H1 (cell line): ENCODE measurements at regions not wholly inside any gene's neighbourhood (a gene's known extent, or its start where the extent isn't known, plus 50 kb on each side); places are given as distances from the start of the nearest gene placed in this dataset.

Source experiments
- CTCF ChIA-PET: fragments of 300-600 bp; sonication (Branson Sonifier 250); formaldehyde crosslinking; loops from one replicate; lab custom pipeline; 2021; ENCODE audit not compliant: partially characterized antibody; lab: Charles Lee
- POLR2A ChIA-PET: fragments of 300-600 bp; sonication (Branson Sonifier 250); formaldehyde crosslinking; loops from one replicate; lab custom pipeline; 2021; ENCODE audit warnings: inconsistent platforms; ENCODE audit not compliant: partially characterized antibody; lab: Charles Lee
- DNase-seq, 2 experiments: peaks; one replicate each; pipeline versions ENCODE4 v3.0.0 to v3.0.0-alpha.2; 2010 to 2022; ENCODE audit warnings: low spot score in 2 of 2, low read depth in 1 of 2, mixed read lengths in 1 of 2
- FAIRE-seq: peaks from 2 replicates; lab custom pipeline; 2011; peaks lifted over from hg19 to GRCh38; lab: Jason Lieb, UNC
- H2AFZ ChIP-seq: 2 replicates; pipeline ENCODE4 v1.8.1; 2012; ENCODE audit warnings: low read length, inconsistent platforms
- H2AK5ac ChIP-seq: 2 replicates; pipeline ENCODE4 v1.6.1; 2013; ENCODE audit warnings: low read depth, low read length
- H2BK120ac ChIP-seq: replicated peaks from 2 replicates; pipeline ENCODE3; 2013; ENCODE audit warnings: low read depth, low read length, inconsistent platforms
- H2BK12ac ChIP-seq: 2 replicates; pipeline ENCODE4 v1.6.1; 2013; ENCODE audit warnings: low read depth, low read length
- H2BK15ac ChIP-seq: 2 replicates; pipeline ENCODE4 v1.6.1; 2013; ENCODE audit warnings: low read length
- H2BK20ac ChIP-seq: 2 replicates; pipeline ENCODE4 v1.6.1; 2013; ENCODE audit warnings: low read length
- H2BK5ac ChIP-seq: 2 replicates; pipeline ENCODE4 v1.6.1; 2013; ENCODE audit warnings: low read depth, low read length
- H3K14ac ChIP-seq: 2 replicates; pipeline ENCODE4 v1.6.1; 2013; ENCODE audit warnings: inconsistent platforms; ENCODE audit not compliant: insufficient read length
- H3K18ac ChIP-seq: 2 replicates; pipeline ENCODE4 v1.6.1; 2013; ENCODE audit warnings: low read length; ENCODE audit errors: extremely low read depth
- H3K23ac ChIP-seq: 2 replicates; pipeline ENCODE4 v1.6.1; 2013; ENCODE audit warnings: inconsistent platforms; ENCODE audit not compliant: insufficient read length
- H3K23me2 ChIP-seq: 2 replicates; pipeline ENCODE4 v1.6.1; 2013; ENCODE audit warnings: low read depth, low read length
- H3K27ac ChIP-seq: 2 replicates; pipeline ENCODE4 v1.6.1; 2011; ENCODE audit warnings: low read depth, low read length, inconsistent platforms
- H3K27me3 ChIP-seq, 4 experiments: replicated peaks in 1 of 4; 1 replicate in 1 of 4; 2 replicates in 3 of 4; pipeline versions ENCODE4 v1.6.1 to v1.8.1; 2011 to 2013; ENCODE audit warnings: low read length in 3 of 4, mild to moderate bottlenecking in 3 of 4, inconsistent platforms in 2 of 4, mixed read lengths in 2 of 4, moderate library complexity in 1 of 4; ENCODE audit not compliant: control insufficient read depth in 3 of 4, insufficient read depth in 3 of 4; ENCODE audit errors: extremely low read depth in 1 of 4
- H3K36me3 ChIP-seq, 4 experiments: 2 replicates each; pipeline versions ENCODE4 v1.6.1 to v1.8.1; 2011 to 2013; ENCODE audit warnings: mild to moderate bottlenecking in 4 of 4, low read length in 3 of 4, moderate library complexity in 2 of 4, control low read depth in 1 of 4, inconsistent platforms in 1 of 4; ENCODE audit not compliant: insufficient read depth in 4 of 4, control insufficient read depth in 2 of 4
- H3K4ac ChIP-seq: replicated peaks from 2 replicates; pipeline ENCODE3; 2013; ENCODE audit warnings: low read length, low read depth, mixed read lengths, inconsistent platforms; ENCODE audit not compliant: insufficient read length
- H3K4me1 ChIP-seq, 4 experiments: replicated peaks in 1 of 4; 1 replicate in 1 of 4; 2 replicates in 3 of 4; pipeline versions ENCODE4 v1.6.1 to v1.8.1; 2011 to 2013; ENCODE audit warnings: low read length in 3 of 4, inconsistent platforms in 2 of 4, mixed read lengths in 1 of 4; ENCODE audit not compliant: insufficient read depth in 4 of 4, control insufficient read depth in 3 of 4
- H3K4me2 ChIP-seq, 2 experiments: 2 replicates each; pipeline versions ENCODE4 v1.6.1 to v1.8.1; 2011 to 2013; ENCODE audit warnings: low read depth in 2 of 2, low read length in 2 of 2, control low read depth in 1 of 2, inconsistent platforms in 1 of 2, mild to moderate bottlenecking in 1 of 2; ENCODE audit not compliant: insufficient read depth in 1 of 2
- H3K4me3 ChIP-seq, 4 experiments: fragments of 200-600, 300-600 bp in 1 of 4; sonication (generic), shearing (Covaris generic), sonication (Bioruptor Twin) in 1 of 4; 2 replicates each; pipeline versions ENCODE4 v1.5.1 to v1.8.1; 2011 to 2016; ENCODE audit warnings: low read length in 4 of 4, low read depth in 3 of 4, control low read depth in 2 of 4, inconsistent platforms in 2 of 4, mild to moderate bottlenecking in 2 of 4, mixed read lengths in 1 of 4, moderate library complexity in 1 of 4; ENCODE audit not compliant: insufficient read depth in 2 of 4; ENCODE audit errors: extremely low read depth in 1 of 4
- H3K56ac ChIP-seq: replicated peaks from 2 replicates; pipeline ENCODE3; 2013; ENCODE audit warnings: low read depth, mild to moderate bottlenecking, mixed read lengths, low read length, inconsistent platforms; ENCODE audit not compliant: insufficient read length
- H3K79me1 ChIP-seq: 2 replicates; pipeline ENCODE4 v1.6.1; 2013; ENCODE audit warnings: low read depth, low read length, control low read depth
- H3K79me2 ChIP-seq, 2 experiments: 2 replicates each; pipeline versions ENCODE4 v1.6.1 to v1.8.1; 2012 to 2013; ENCODE audit warnings: low read length in 2 of 2, mild to moderate bottlenecking in 2 of 2, inconsistent platforms in 1 of 2; ENCODE audit not compliant: insufficient read depth in 2 of 2, control insufficient read depth in 1 of 2
- H3K9ac ChIP-seq, 4 experiments: replicated peaks in 1 of 4; 1 replicate in 1 of 4; 2 replicates in 3 of 4; pipeline versions ENCODE4 v1.6.1 to v1.8.1; 2011 to 2013; ENCODE audit warnings: low read depth in 3 of 4, low read length in 3 of 4, control low read depth in 2 of 4, mild to moderate bottlenecking in 2 of 4, moderate library complexity in 2 of 4, inconsistent platforms in 1 of 4; ENCODE audit errors: extremely low read depth in 1 of 4
- H3K9me3 ChIP-seq, 2 experiments: 2 replicates each; pipeline versions ENCODE4 v1.6.1 to v1.8.1; 2012 to 2013; ENCODE audit warnings: mild to moderate bottlenecking in 2 of 2, moderate library complexity in 2 of 2, control low read depth in 1 of 2, inconsistent platforms in 1 of 2, low read depth in 1 of 2, low read length in 1 of 2, mixed read lengths in 1 of 2; ENCODE audit not compliant: insufficient read depth in 2 of 2
- H4K20me1 ChIP-seq, 2 experiments: replicated peaks in 1 of 2; 2 replicates each; pipeline versions ENCODE3 to v1.8.1; 2011 to 2013; ENCODE audit warnings: inconsistent platforms in 2 of 2, low read length in 2 of 2, mild to moderate bottlenecking in 1 of 2; ENCODE audit not compliant: insufficient read depth in 2 of 2, control insufficient read depth in 1 of 2
- H4K5ac ChIP-seq: 2 replicates; pipeline ENCODE4 v1.6.1; 2013; ENCODE audit warnings: low read length, low read depth, mixed read lengths, inconsistent platforms; ENCODE audit not compliant: insufficient read length
- H4K8ac ChIP-seq: 2 replicates; pipeline ENCODE4 v1.8.0; 2013; ENCODE audit warnings: mild to moderate bottlenecking, moderate library complexity, low read length, inconsistent platforms; ENCODE audit not compliant: insufficient read depth; ENCODE audit errors: extremely low read depth
- H4K91ac ChIP-seq: replicated peaks from 2 replicates; pipeline ENCODE3; 2013; ENCODE audit warnings: low read length, mixed read lengths, inconsistent platforms; ENCODE audit not compliant: insufficient read length
- CHD1 ChIP-seq: IDR thresholded peaks from 2 replicates; pipeline ENCODE4 v1.6.1; 2012; ENCODE audit warnings: low read depth, low read length, improper control_type of control experiment
- CTBP2 ChIP-seq: IDR thresholded peaks from 2 replicates; pipeline ENCODE4 v1.7.0; 2011; ENCODE audit warnings: borderline replicate concordance, mild to moderate bottlenecking, moderate library complexity, mixed read lengths, low read length; ENCODE audit not compliant: insufficient read depth, insufficient read length
- EP300 ChIP-seq, 2 experiments: IDR thresholded peaks; 1 replicate in 1 of 2; 2 replicates in 1 of 2; pipeline ENCODE4 v1.6.1; 2011 to 2012; ENCODE audit warnings: low read depth in 2 of 2, low read length in 2 of 2, mild to moderate bottlenecking in 2 of 2, borderline replicate concordance in 1 of 2, inconsistent platforms in 1 of 2, moderate library complexity in 1 of 2
- EZH2 ChIP-seq: fragments of 200-600 bp; sonication (generic); IDR thresholded peaks from 2 replicates; pipeline ENCODE4 v1.7.1; 2012; ENCODE audit warnings: low read depth, mild to moderate bottlenecking, moderate library complexity, low read length, inconsistent platforms; ENCODE audit not compliant: severe bottlenecking
- POLR2A ChIP-seq, 2 experiments: IDR thresholded peaks; 1 replicate in 1 of 2; 2 replicates in 1 of 2; pipeline ENCODE4 v1.6.1; 2011; ENCODE audit warnings: low read depth in 2 of 2, low read length in 2 of 2, mild to moderate bottlenecking in 2 of 2; ENCODE audit errors: control extremely low read depth in 1 of 2
- POLR2AphosphoS5 ChIP-seq: IDR thresholded peaks from 2 replicates; pipeline ENCODE4 v1.6.1; 2011; ENCODE audit warnings: low read depth, low read length
- POU5F1 ChIP-seq: IDR thresholded peaks from 2 replicates; pipeline ENCODE4 v1.6.1; 2011; ENCODE audit warnings: low read depth, mild to moderate bottlenecking, low read length, moderate library complexity
- RAD21 ChIP-seq, 2 experiments: IDR thresholded peaks in 1 of 2; conservative IDR thresholded peaks in 1 of 2; 2 replicates each; pipeline ENCODE4 v1.6.1; 2011; ENCODE audit warnings: low read depth in 2 of 2, low read length in 2 of 2, improper control_type of control experiment in 1 of 2, inconsistent platforms in 1 of 2, mild to moderate bottlenecking in 1 of 2, moderate library complexity in 1 of 2
- RNF2 ChIP-seq: fragments of 200-900, 300-1000 bp; sonication (generic); IDR thresholded peaks from 2 replicates; pipeline ENCODE4 v1.7.1; 2016; ENCODE audit warnings: borderline replicate concordance, low read depth, mild to moderate bottlenecking, antibody characterized with exemption, low read length; ENCODE audit not compliant: poor library complexity, severe bottlenecking; ENCODE audit errors: missing control alignments
- SAP30 ChIP-seq: fragments of 300-600 bp; sonication (generic); IDR thresholded peaks from 2 replicates; pipeline ENCODE4 v1.7.1; 2012; ENCODE audit warnings: low read length, moderate library complexity, mild to moderate bottlenecking, inconsistent platforms; ENCODE audit not compliant: insufficient read depth, insufficient replicate concordance
- SP1 ChIP-seq: IDR thresholded peaks from 2 replicates; pipeline ENCODE4 v1.6.1; 2011; ENCODE audit warnings: low read depth, low read length
- SUZ12 ChIP-seq: fragments of 200-600 bp; sonication (generic); IDR thresholded peaks from 2 replicates; pipeline ENCODE4 v1.6.1; 2012; ENCODE audit warnings: mild to moderate bottlenecking, inconsistent platforms, low read length, moderate library complexity, mixed read lengths
- TAF7 ChIP-seq: optimal IDR thresholded peaks from 2 replicates; pipeline ENCODE3; 2011; ENCODE audit warnings: low read depth, mild to moderate bottlenecking, inconsistent platforms, low read length, moderate library complexity, borderline replicate concordance
- TCF12 ChIP-seq: IDR thresholded peaks from 2 replicates; pipeline ENCODE4 v1.6.1; 2011; ENCODE audit warnings: low read depth, mild to moderate bottlenecking, low read length
- WGBS, 2 experiments: shearing (Covaris generic) in 1 of 2; methylation state at CpG; one replicate each; pipeline versions ENCODE4 v1.1.6 to v1.1.7; 2013 to 2015; ENCODE audit warnings: low lambda C conversion rate in 2 of 2, mixed read lengths in 2 of 2, inconsistent platforms in 1 of 2, low coverage in 1 of 2, missing lambda C conversion rate in 1 of 2; ENCODE audit not compliant: insufficient replicate concordance in 2 of 2, insufficient coverage in 1 of 2, insufficient read length in 1 of 2; ENCODE audit errors: extremely low coverage in 1 of 2, missing lambda C conversion rate in 1 of 2; 5-methylcytosine and 5-hydroxymethylcytosine counted together

- peaks cover 0 to 2% of the 10 kb centered on the region in 2 experiments; a peak in 1 of 4 replicates for H3K9me3 ChIP-seq
- no peak overlapping the region for H2BK120ac ChIP-seq
- no peak overlapping the region for H3K23ac ChIP-seq
- H2BK15ac ChIP-seq: no peak overlapping the region
- H3K9ac ChIP-seq: no peak overlapping the region
- no peak overlapping the region for H4K8ac ChIP-seq
- no peak overlapping the region for H2AFZ ChIP-seq
- 94% methylated on average over 2 of the region's 2 CpGs; no CpG with 5 or more reads in 1 of the 2 experiments for WGBS, 2 experiments
- H3K4me2 ChIP-seq: no peak overlapping the region
- no peak overlapping the region for H4K5ac ChIP-seq
- DNase-seq (no peak), FAIRE-seq (no peak)
- no peak overlapping the region for H3K18ac ChIP-seq
- no peaks in the 10 kb centered on the region for H4K20me1 ChIP-seq
- no peaks in the 10 kb centered on the region for H3K4me1 ChIP-seq
- no peak overlapping the region for H3K27ac ChIP-seq
- H3K4me3 ChIP-seq: no peak overlapping the region
- no peak overlapping the region for H2BK20ac ChIP-seq
- no peaks in the 10 kb centered on the region for H3K23me2 ChIP-seq
- no peak overlapping the region for H2AK5ac ChIP-seq
- no peaks in the 10 kb centered on the region for H3K27me3 ChIP-seq
- ChIA-PET CTCF (no interaction called here), POLR2A (no interaction called here)
- H2BK5ac ChIP-seq: no peak overlapping the region
- H3K14ac ChIP-seq: no peak overlapping the region
- H3K36me3 ChIP-seq: no peaks in the 10 kb centered on the region
- no peak overlapping the region for H4K91ac ChIP-seq
- no peak overlapping the region for H3K4ac ChIP-seq
- no peak overlapping the region for H2BK12ac ChIP-seq
- H3K79me1 ChIP-seq: no peaks in the 10 kb centered on the region
- H3K79me2 ChIP-seq: no peaks in the 10 kb centered on the region
- H3K56ac ChIP-seq: no peak overlapping the region
- TF ChIP-seq CTBP2: no peak
- no peak for TF ChIP-seq TCF12
- no peak for TF ChIP-seq SP1
- TF ChIP-seq SUZ12: no peak
- TF ChIP-seq SAP30: no peak
- TF ChIP-seq POU5F1: no peak
- no peak for TF ChIP-seq POLR2A (IDR thresholded peaks at IDR 0.05; ENCODE audit: control extremely low read depth in 1 of 2, low read depth in 2 of 2, low read length in 2 of 2)
- TF ChIP-seq RAD21 (IDR thresholded peaks at IDR 0.05 in 1 of 2, conservative IDR thresholded peaks at IDR 0.05 in 1 of 2; ENCODE audit: low read depth in 2 of 2, low read length in 2 of 2): no peak
- TF ChIP-seq RNF2: no peak
- TF ChIP-seq EZH2: no peak
- TF ChIP-seq TAF7: no peak
- no peak for TF ChIP-seq POLR2AphosphoS5
- no peak for TF ChIP-seq EP300 (IDR thresholded peaks at IDR 0.05; ENCODE audit: borderline replicate concordance in 1 of 2, low read depth in 2 of 2, low read length in 2 of 2)
- TF ChIP-seq CHD1: no peak
Observed at GRCh38 chr9:120281665-120282064, 298.3 kb downstream of the CDK5RAP2 start.
